EH (cell line): ENCODE measurements at regions not wholly inside any gene's neighbourhood (a gene's known extent, or its start where the extent isn't known, plus 50 kb on each side); places are given as distances from the start of the nearest gene placed in this dataset.
A peak's percentile ranks its signal among the peaks of the same experiment; 100 is the strongest.
"Not testable (repeated sequence)": the region's sequence is repeated elsewhere in the genome, so short reads cannot be mapped to it uniquely, and the experiment has no call there.

Experiments used
- DNase-seq: peaks from one replicate; pipeline ENCODE4 v3.0.0-alpha.2; 2015; ENCODE audit warnings: low read depth

GRCh38 chr1:111063595-111063994 is 76.3 kb downstream of the DRAM2 start:
- no peak for DNase-seq

- no peak for DNase-seq
These were observed 77.3 kb downstream of the DRAM2 start for GRCh38 chr1:111062624-111063023.

GRCh38 chr1:111062081-111062480 is 77.8 kb downstream of the DRAM2 start:
- DNase-seq: no peak

GRCh38 chr1:111054656-111055055 is 85.2 kb downstream of the DRAM2 start:
- DNase-seq: no peak

- DNase-seq: peak; percentile 29
These were observed 87.6 kb downstream of the DRAM2 start for GRCh38 chr1:111052246-111052645.

GRCh38 chr1:111048253-111048652 is 84.5 kb upstream of the LRIF1 start:
- DNase-seq: not testable (repeated sequence)

- peak; percentile 34 for DNase-seq
These were observed 81.5 kb upstream of the LRIF1 start for GRCh38 chr1:111045033-111045722.

- peak; percentile 40 for DNase-seq
These were observed 68.7 kb upstream of the LRIF1 start for GRCh38 chr1:111032295-111032897.

- DNase-seq: peak; percentile 70
These were observed 66.9 kb upstream of the LRIF1 start for GRCh38 chr1:111030590-111030989.

- DNase-seq: no peak
These were observed 61.4 kb upstream of the LRIF1 start for GRCh38 chr1:111025109-111025508.

- no peak for DNase-seq
These were observed 51.5 kb upstream of the LRIF1 start for GRCh38 chr1:111015222-111015621.
